Keratinocyte (primary cell): ENCODE measurements at regions not wholly inside any gene's neighbourhood (a gene's known extent, or its start where the extent isn't known, plus 50 kb on each side); places are given as distances from the start of the nearest gene placed in this dataset.

Source experiments
- EZH2 ChIP-seq: IDR thresholded peaks from one replicate; pipeline ENCODE4 v1.6.1; 2012; ENCODE audit warnings: inconsistent platforms, mild to moderate bottlenecking, low read length, moderate library complexity
- TF ChIP-seq, protein P1 (sequence below), 3 experiments: IDR thresholded peaks in 1 of 3; conservative IDR thresholded peaks in 1 of 3; optimal IDR thresholded peaks in 1 of 3; 2 replicates in 2 of 3; 3 replicates in 1 of 3; pipeline versions ENCODE3 to v1.5.1; 2011; ENCODE audit warnings: low read length in 3 of 3, mild to moderate bottlenecking in 3 of 3, moderate library complexity in 2 of 3, control low read depth in 1 of 3, inconsistent platforms in 1 of 3; ENCODE audit not compliant: insufficient read depth in 2 of 3; ENCODE audit errors: extremely low read depth in 1 of 3

- TF ChIP-seq EZH2 = no peak
- TF ChIP-seq, protein P1, sequence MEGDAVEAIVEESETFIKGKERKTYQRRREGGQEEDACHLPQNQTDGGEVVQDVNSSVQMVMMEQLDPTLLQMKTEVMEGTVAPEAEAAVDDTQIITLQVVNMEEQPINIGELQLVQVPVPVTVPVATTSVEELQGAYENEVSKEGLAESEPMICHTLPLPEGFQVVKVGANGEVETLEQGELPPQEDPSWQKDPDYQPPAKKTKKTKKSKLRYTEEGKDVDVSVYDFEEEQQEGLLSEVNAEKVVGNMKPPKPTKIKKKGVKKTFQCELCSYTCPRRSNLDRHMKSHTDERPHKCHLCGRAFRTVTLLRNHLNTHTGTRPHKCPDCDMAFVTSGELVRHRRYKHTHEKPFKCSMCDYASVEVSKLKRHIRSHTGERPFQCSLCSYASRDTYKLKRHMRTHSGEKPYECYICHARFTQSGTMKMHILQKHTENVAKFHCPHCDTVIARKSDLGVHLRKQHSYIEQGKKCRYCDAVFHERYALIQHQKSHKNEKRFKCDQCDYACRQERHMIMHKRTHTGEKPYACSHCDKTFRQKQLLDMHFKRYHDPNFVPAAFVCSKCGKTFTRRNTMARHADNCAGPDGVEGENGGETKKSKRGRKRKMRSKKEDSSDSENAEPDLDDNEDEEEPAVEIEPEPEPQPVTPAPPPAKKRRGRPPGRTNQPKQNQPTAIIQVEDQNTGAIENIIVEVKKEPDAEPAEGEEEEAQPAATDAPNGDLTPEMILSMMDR (optimal IDR thresholded peaks at IDR 0.05 in 1 of 3, IDR thresholded peaks at IDR 0.05 in 1 of 3, conservative IDR thresholded peaks at IDR 0.05 in 1 of 3; ENCODE audit: extremely low read depth in 1 of 3, insufficient read depth in 2 of 3, low read length in 3 of 3) = no peak
Observed at GRCh38 chr19:28977826-28978225, 235.1 kb downstream of the UQCRFS1 start.
